OCI-LY3 (cell line): ENCODE measurements at regions not wholly inside any gene's neighbourhood (a gene's known extent, or its start where the extent isn't known, plus 50 kb on each side); places are given as distances from the start of the nearest gene placed in this dataset.

Experiments used
- H2AFZ ChIP-seq: fragments of 200-600, 300-600 bp; shearing (Covaris generic); 2 replicates; pipeline ENCODE4 v1.6.0; 2014; ENCODE audit warnings: antibody characterized with exemption, low read depth, low read length
- H3K27ac ChIP-seq: fragments of 200-600, 300-600 bp; sonication (generic); 2 replicates; pipeline ENCODE4 v1.5.1; 2014; ENCODE audit warnings: mild to moderate bottlenecking, low read length, moderate library complexity, mixed read lengths
- H3K27me3 ChIP-seq: fragments of 200-600, 300-600 bp; sonication (generic); 2 replicates; pipeline ENCODE4 v1.6.1; 2014; ENCODE audit warnings: low read depth, low read length, mixed read lengths
- H3K36me3 ChIP-seq: fragments of 200-600, 300-600 bp; sonication (generic); replicated peaks from 2 replicates; pipeline ENCODE3; 2014; ENCODE audit warnings: low read depth, low read length, mixed read lengths
- H3K4me1 ChIP-seq: fragments of 300-600, 200-600 bp; sonication (generic); 2 replicates; pipeline ENCODE4 v1.6.1; 2014; ENCODE audit warnings: low read length, mixed read lengths
- H3K4me2 ChIP-seq: fragments of 200-600, 300-600 bp; sonication (generic); 2 replicates; pipeline ENCODE4 v1.6.1; 2014; ENCODE audit warnings: low read length, mixed read lengths
- H3K4me3 ChIP-seq: fragments of 300-600, 200-600 bp; sonication (generic); 2 replicates; pipeline ENCODE4 v1.5.1; 2014; ENCODE audit warnings: antibody characterized with exemption, mild to moderate bottlenecking, low read length, moderate library complexity
- H3K79me2 ChIP-seq: fragments of 300-600, 200-600 bp; shearing (Covaris generic); 2 replicates; pipeline ENCODE4 v1.6.1; 2014; ENCODE audit warnings: mild to moderate bottlenecking, low read length, mixed read lengths
- H3K9ac ChIP-seq: fragments of 300-600, 200-600 bp; shearing (Covaris generic); 2 replicates; pipeline ENCODE4 v1.6.0; 2014; ENCODE audit warnings: mild to moderate bottlenecking, low read length, moderate library complexity
- H3K9me3 ChIP-seq: fragments of 200-600, 300-600 bp; shearing (Covaris generic); 2 replicates; pipeline ENCODE4 v1.6.1; 2014; ENCODE audit warnings: low read length, mixed read lengths; ENCODE audit not compliant: insufficient read depth
- H4K20me1 ChIP-seq: fragments of 200-600, 300-600 bp; sonication (generic); 2 replicates; pipeline ENCODE4 v1.6.1; 2016; ENCODE audit warnings: low read length, mixed read lengths; ENCODE audit not compliant: insufficient read depth
- CTCF ChIP-seq: fragments of 200-600, 300-600 bp; sonication (generic); IDR thresholded peaks from 2 replicates; pipeline ENCODE4 v1.5.1; 2014; ENCODE audit warnings: antibody characterized with exemption, low read length, low read depth
- EZH2phosphoT487 ChIP-seq: fragments of 200-600 bp; shearing (Covaris generic); IDR thresholded peaks from 2 replicates; pipeline ENCODE4 v1.6.1; 2018; ENCODE audit warnings: antibody characterized with exemption, mixed run types, low read depth

GRCh38 chr2:217466805-217467204 lies 536.0 kb downstream of the TNS1 start:
- H3K27ac ChIP-seq: no peak overlapping the region
- H4K20me1 ChIP-seq: no peaks in the 10 kb centered on the region
- H3K4me2 ChIP-seq: no peak overlapping the region
- no peak overlapping the region for H3K9ac ChIP-seq
- H3K27me3 ChIP-seq: no peaks in the 10 kb centered on the region
- H3K4me1 ChIP-seq: no peaks in the 10 kb centered on the region
- no peaks in the 10 kb centered on the region for H3K79me2 ChIP-seq
- H2AFZ ChIP-seq: no peak overlapping the region
- no peak overlapping the region for H3K4me3 ChIP-seq
- no peak for TF ChIP-seq CTCF
- no peak for TF ChIP-seq EZH2phosphoT487
- no peaks in the 10 kb centered on the region for H3K36me3 ChIP-seq
- H3K9me3 ChIP-seq: no peaks in the 10 kb centered on the region

GRCh38 chr2:217466104-217466503 lies 536.7 kb downstream of the TNS1 start:
- H4K20me1 ChIP-seq: no peaks in the 10 kb centered on the region
- H3K9ac ChIP-seq: no peak overlapping the region
- H3K79me2 ChIP-seq: no peaks in the 10 kb centered on the region
- TF ChIP-seq CTCF (no peak), EZH2phosphoT487 (no peak)
- no peaks in the 10 kb centered on the region for H3K36me3 ChIP-seq
- H3K4me3 ChIP-seq: no peak overlapping the region
- no peaks in the 10 kb centered on the region; the same call in 1 of the 2 replicates for H3K27me3 ChIP-seq
- H3K4me2 ChIP-seq: no peak overlapping the region
- no peak overlapping the region for H3K27ac ChIP-seq
- no peaks in the 10 kb centered on the region for H3K9me3 ChIP-seq
- no peaks in the 10 kb centered on the region for H3K4me1 ChIP-seq
- no peak overlapping the region for H2AFZ ChIP-seq

- Histone ChIP-seq H3K27ac (no peak overlapping the region), H3K4me1 (no peaks in the 10 kb centered on the region), H2AFZ (no peak overlapping the region), H3K9me3 (no peaks in the 10 kb centered on the region), H3K4me3 (no peak overlapping the region), H3K9ac (no peak overlapping the region), H3K4me2 (no peak overlapping the region), H4K20me1 (no peaks in the 10 kb centered on the region), H3K36me3 (no peaks in the 10 kb centered on the region), H3K79me2 (no peaks in the 10 kb centered on the region), H3K27me3 (no peaks in the 10 kb centered on the region; the same call in 1 of the 2 replicates)
- TF ChIP-seq CTCF (no peak), EZH2phosphoT487 (no peak)
These were observed 537.7 kb downstream of the TNS1 start for GRCh38 chr2:217465100-217465499.

- no peaks in the 10 kb centered on the region for H3K79me2 ChIP-seq
- H3K9ac ChIP-seq: no peak overlapping the region
- no peak overlapping the region for H3K4me3 ChIP-seq
- no peak for TF ChIP-seq CTCF
- no peak for TF ChIP-seq EZH2phosphoT487
- H3K27ac ChIP-seq: no peak overlapping the region
- H3K9me3 ChIP-seq: no peaks in the 10 kb centered on the region
- H3K27me3 ChIP-seq: no peaks in the 10 kb centered on the region; the same call in none of the 2 replicates
- no peaks in the 10 kb centered on the region for H3K4me1 ChIP-seq
- no peaks in the 10 kb centered on the region for H3K36me3 ChIP-seq
- H4K20me1 ChIP-seq: no peaks in the 10 kb centered on the region
- H3K4me2 ChIP-seq: no peak overlapping the region
- no peak overlapping the region for H2AFZ ChIP-seq
These were observed 539.3 kb downstream of the TNS1 start for GRCh38 chr2:217463402-217464075.
